DOHH2 (cell line): ENCODE measurements at regions not wholly inside any gene's neighbourhood (a gene's known extent, or its start where the extent isn't known, plus 50 kb on each side); places are given as distances from the start of the nearest gene placed in this dataset.

Experiments
- CTCF ChIP-seq: fragments of 200-600 bp; sonication (generic); IDR thresholded peaks from one replicate; pipeline ENCODE4 v1.5.1; 2014; ENCODE audit warnings: antibody characterized with exemption, mild to moderate bottlenecking, low read depth, low read length; ENCODE audit not compliant: poor library complexity, severe bottlenecking
- EZH2phosphoT487 ChIP-seq: fragments of 200-600 bp; sonication (generic); IDR thresholded peaks from 2 replicates; pipeline ENCODE4 v1.6.1; 2017; ENCODE audit warnings: borderline replicate concordance, mild to moderate bottlenecking, antibody characterized with exemption, low read length, moderate library complexity, mixed read lengths

- TF ChIP-seq CTCF, result no peak
- no peak for TF ChIP-seq EZH2phosphoT487
Measured at GRCh38 chr2:160695402-160696086, 201.9 kb upstream of the RBMS1 start.
